KMS-11 (cell line): ENCODE measurements at regions not wholly inside any gene's neighbourhood (a gene's known extent, or its start where the extent isn't known, plus 50 kb on each side); places are given as distances from the start of the nearest gene placed in this dataset.

Source experiments
- H2AFZ ChIP-seq: fragments of 200-600 bp; sonication (generic); 2 replicates; pipeline ENCODE4 v1.6.1; 2016; ENCODE audit warnings: antibody characterized with exemption, mixed run types, low read depth
- H3K27ac ChIP-seq: fragments of 200-600 bp; sonication (generic); 2 replicates; pipeline ENCODE4 v1.6.1; 2016; ENCODE audit warnings: mild to moderate bottlenecking, mixed run types
- H3K27me3 ChIP-seq: fragments of 200-600 bp; sonication (generic); 2 replicates; pipeline ENCODE4 v1.6.1; 2017; ENCODE audit warnings: mild to moderate bottlenecking, low read depth, mixed run types, moderate library complexity; ENCODE audit not compliant: insufficient read depth
- H3K36me3 ChIP-seq: fragments of 200-600 bp; sonication (generic); 2 replicates; pipeline ENCODE4 v1.6.1; 2017; ENCODE audit warnings: mild to moderate bottlenecking, mixed run types; ENCODE audit not compliant: insufficient read depth
- H3K4me1 ChIP-seq: fragments of 200-600 bp; sonication (generic); 2 replicates; pipeline ENCODE4 v1.6.1; 2016; ENCODE audit warnings: mild to moderate bottlenecking, low read depth, mixed run types; ENCODE audit not compliant: poor library complexity, severe bottlenecking
- H3K4me2 ChIP-seq: fragments of 200-600 bp; sonication (generic); 2 replicates; pipeline ENCODE4 v1.7.0; 2016; ENCODE audit warnings: mild to moderate bottlenecking, mixed run types
- H3K4me3 ChIP-seq: fragments of 200-600 bp; sonication (generic); IDR thresholded peaks from 2 replicates; pipeline ENCODE4 v1.6.1; 2017; ENCODE audit warnings: low read depth, low read length, mixed read lengths; ENCODE audit not compliant: insufficient read depth
- H3K79me2 ChIP-seq: fragments of 200-600 bp; sonication (generic); 2 replicates; pipeline ENCODE4 v1.6.1; 2016; ENCODE audit warnings: low read depth, mixed run types; ENCODE audit not compliant: insufficient read depth
- H3K9ac ChIP-seq: fragments of 200-600 bp; sonication (generic); 2 replicates; pipeline ENCODE4 v1.6.1; 2016; ENCODE audit warnings: mild to moderate bottlenecking, mixed run types
- H4K20me1 ChIP-seq: fragments of 200-600 bp; sonication (generic); 2 replicates; pipeline ENCODE4 v1.6.1; 2016; ENCODE audit warnings: mild to moderate bottlenecking, mixed run types; ENCODE audit not compliant: insufficient read depth
- TF ChIP-seq, protein P1 (sequence below): fragments of 200-600 bp; sonication (generic); conservative IDR thresholded peaks from 2 replicates; pipeline ENCODE4 v1.6.1; 2017; ENCODE audit warnings: low read depth, mild to moderate bottlenecking, antibody characterized with exemption, low read length, moderate library complexity, mixed read lengths

DNA sequence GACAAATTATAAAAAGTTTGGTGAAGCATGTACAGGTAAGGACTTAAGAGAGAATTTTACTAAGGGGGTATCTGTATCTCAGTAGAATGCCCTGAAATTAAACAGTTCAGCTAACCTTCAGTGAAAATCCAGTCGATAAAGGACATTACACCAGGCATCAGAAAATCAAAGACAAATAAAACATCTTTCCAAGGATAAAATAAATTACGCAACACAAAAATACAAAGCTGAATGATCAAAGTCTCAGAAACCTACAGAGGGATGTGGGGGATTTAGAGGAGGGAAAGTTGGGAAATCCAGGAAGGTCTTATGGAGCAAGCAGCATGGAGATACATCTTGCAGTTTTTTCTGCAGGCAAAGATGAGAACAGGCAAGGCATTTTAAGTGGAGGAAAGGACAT is 384.1 kb downstream of the TNS1 start:
- no peak overlapping the region for H3K4me3 ChIP-seq
- H3K9ac ChIP-seq, result no peak overlapping the region
- no peaks in the 10 kb centered on the region for H4K20me1 ChIP-seq
- H3K4me2 ChIP-seq, result no peak overlapping the region
- no peaks in the 10 kb centered on the region for H3K36me3 ChIP-seq
- H3K27ac ChIP-seq, result no peak overlapping the region
- H3K27me3 ChIP-seq, result no peaks in the 10 kb centered on the region
- no peaks in the 10 kb centered on the region for H3K4me1 ChIP-seq
- no peaks in the 10 kb centered on the region for H3K79me2 ChIP-seq
- TF ChIP-seq, protein P1, sequence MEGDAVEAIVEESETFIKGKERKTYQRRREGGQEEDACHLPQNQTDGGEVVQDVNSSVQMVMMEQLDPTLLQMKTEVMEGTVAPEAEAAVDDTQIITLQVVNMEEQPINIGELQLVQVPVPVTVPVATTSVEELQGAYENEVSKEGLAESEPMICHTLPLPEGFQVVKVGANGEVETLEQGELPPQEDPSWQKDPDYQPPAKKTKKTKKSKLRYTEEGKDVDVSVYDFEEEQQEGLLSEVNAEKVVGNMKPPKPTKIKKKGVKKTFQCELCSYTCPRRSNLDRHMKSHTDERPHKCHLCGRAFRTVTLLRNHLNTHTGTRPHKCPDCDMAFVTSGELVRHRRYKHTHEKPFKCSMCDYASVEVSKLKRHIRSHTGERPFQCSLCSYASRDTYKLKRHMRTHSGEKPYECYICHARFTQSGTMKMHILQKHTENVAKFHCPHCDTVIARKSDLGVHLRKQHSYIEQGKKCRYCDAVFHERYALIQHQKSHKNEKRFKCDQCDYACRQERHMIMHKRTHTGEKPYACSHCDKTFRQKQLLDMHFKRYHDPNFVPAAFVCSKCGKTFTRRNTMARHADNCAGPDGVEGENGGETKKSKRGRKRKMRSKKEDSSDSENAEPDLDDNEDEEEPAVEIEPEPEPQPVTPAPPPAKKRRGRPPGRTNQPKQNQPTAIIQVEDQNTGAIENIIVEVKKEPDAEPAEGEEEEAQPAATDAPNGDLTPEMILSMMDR, result no peak
- H2AFZ ChIP-seq, result no peak overlapping the region

DNA sequence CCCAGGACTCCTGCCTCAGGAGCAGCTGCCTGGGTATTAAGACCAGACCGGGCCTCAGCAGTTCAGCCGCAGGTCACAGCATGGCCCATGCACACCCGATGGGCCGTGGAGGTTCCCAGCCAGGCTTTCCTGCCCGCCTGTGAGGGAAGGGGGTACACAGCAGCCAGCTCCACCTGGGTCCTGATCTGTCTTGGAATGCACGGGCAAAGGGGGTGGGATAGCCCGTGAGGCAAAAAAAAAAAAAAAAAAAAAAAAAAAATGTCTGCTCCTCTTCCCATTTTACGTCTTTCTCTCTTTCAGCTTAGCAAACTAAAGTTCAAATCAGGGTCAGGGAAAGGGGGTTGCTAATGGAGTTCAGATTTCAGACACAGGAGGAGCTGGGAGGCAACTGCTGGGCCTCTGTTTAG is 385.2 kb downstream of the TNS1 start:
- Histone ChIP-seq H3K4me3 (no peak overlapping the region), H3K27me3 (no peaks in the 10 kb centered on the region), H4K20me1 (no peaks in the 10 kb centered on the region), H2AFZ (no peak overlapping the region), H3K36me3 (no peaks in the 10 kb centered on the region), H3K27ac (no peak overlapping the region), H3K79me2 (no peaks in the 10 kb centered on the region), H3K4me2 (no peak overlapping the region), H3K4me1 (no peaks in the 10 kb centered on the region), H3K9ac (no peak overlapping the region)
- TF ChIP-seq, protein P1, result no peak

DNA sequence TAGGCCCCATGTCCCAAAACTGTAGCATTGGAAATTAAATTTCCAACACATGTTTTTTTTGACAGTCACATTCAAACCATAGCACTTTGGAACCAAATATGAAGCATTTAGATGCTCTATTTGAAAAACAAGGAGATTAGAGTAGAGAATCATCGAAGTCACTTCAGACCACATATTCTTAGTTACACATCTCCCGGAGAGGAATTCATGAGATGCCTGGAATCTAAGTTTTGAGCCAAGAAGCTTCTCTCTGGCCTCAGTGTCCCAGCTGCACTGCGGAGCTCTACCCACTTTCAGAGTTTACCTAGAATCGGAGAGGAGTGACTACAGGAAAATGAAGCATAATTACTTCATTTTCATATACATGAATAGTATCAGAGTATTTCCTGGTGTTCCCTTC is 385.9 kb downstream of the TNS1 start:
- H3K4me1 ChIP-seq, result no peaks in the 10 kb centered on the region
- no peaks in the 10 kb centered on the region for H3K27me3 ChIP-seq
- H3K36me3 ChIP-seq, result no peaks in the 10 kb centered on the region
- no peak overlapping the region for H3K4me2 ChIP-seq
- H3K27ac ChIP-seq, result no peak overlapping the region
- H2AFZ ChIP-seq, result no peak overlapping the region
- no peak overlapping the region for H3K4me3 ChIP-seq
- no peak overlapping the region for H3K9ac ChIP-seq
- H4K20me1 ChIP-seq, result no peaks in the 10 kb centered on the region
- no peaks in the 10 kb centered on the region for H3K79me2 ChIP-seq
- TF ChIP-seq, protein P1, result no peak

DNA sequence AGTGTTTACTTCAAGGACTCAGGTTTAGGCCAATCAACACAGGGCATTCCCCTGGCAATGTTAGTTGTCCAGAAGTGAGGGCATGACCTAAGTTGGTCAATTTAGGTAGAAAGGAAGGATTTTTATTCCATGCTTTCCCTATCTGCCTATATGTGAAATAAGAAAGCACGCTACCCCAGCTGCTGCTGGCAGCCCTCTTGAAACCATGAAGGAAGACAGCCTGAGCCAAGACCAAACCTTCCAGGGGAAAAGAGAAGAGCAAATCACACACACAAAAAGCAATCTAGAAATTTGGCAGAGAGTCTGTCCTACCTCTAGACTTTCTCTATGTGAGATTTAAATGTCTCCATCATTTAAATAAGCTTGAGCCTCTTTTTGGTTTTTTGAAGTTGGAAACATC is 387.6 kb downstream of the TNS1 start:
- Histone ChIP-seq H3K79me2 (no peaks in the 10 kb centered on the region), H3K27ac (no peak overlapping the region), H3K4me1 (peaks cover 10% of the 10 kb centered on the region), H2AFZ (no peak overlapping the region), H3K4me2 (no peak overlapping the region), H3K36me3 (no peaks in the 10 kb centered on the region), H3K4me3 (no peak overlapping the region), H4K20me1 (no peaks in the 10 kb centered on the region), H3K27me3 (no peaks in the 10 kb centered on the region), H3K9ac (no peak overlapping the region)
- TF ChIP-seq, protein P1, result no peak
